PC-9 (cell line): ENCODE measurements at regions not wholly inside any gene's neighbourhood (a gene's known extent, or its start where the extent isn't known, plus 50 kb on each side); places are given as distances from the start of the nearest gene placed in this dataset.

ENCODE experiments used
- EZH2 ChIP-seq: fragments of 200-600 bp; sonication (generic); IDR thresholded peaks from 2 replicates; pipeline ENCODE4 v1.8.0; 2017; ENCODE audit warnings: antibody characterized with exemption, low read depth
- TF ChIP-seq, protein P1 (sequence below): fragments of 200-600 bp; sonication (generic); conservative IDR thresholded peaks from 2 replicates; pipeline ENCODE4 v1.6.1; 2017; ENCODE audit warnings: mixed run types, antibody characterized with exemption, mild to moderate bottlenecking, moderate library complexity

DNA sequence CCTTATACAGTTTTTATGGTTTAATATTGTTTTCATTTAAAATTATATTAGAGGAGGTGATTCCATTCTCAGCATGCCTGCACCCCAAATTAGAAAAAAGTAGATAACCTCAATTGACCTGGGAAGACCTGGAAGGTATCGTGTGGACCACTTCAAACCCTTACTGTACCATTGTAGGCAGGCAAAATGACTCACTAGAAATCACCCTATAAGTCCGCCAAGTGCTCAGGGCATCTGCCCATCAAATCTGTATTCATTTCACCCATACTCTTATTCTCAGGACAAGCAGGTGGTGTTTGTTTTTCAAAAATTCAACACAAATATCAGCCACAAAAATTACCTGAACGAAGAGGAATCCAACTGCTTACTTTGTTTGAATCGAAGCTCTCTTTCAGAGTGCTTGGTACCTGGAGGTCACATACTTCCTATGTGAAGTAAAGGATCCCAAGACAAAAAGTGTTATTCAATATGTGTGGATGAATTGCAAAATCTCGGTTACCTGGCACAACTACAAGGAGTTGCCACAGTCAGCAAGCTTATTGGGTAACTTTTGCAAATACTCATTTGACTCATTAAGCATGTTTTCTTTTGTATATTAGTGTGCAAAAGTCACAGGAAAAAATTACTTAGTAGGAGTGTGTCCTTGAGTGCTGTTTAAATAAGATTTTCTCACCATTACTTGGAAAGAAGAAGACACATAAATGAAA, 216.2 kb downstream of the ENC1 start:
- TF ChIP-seq, protein P1, sequence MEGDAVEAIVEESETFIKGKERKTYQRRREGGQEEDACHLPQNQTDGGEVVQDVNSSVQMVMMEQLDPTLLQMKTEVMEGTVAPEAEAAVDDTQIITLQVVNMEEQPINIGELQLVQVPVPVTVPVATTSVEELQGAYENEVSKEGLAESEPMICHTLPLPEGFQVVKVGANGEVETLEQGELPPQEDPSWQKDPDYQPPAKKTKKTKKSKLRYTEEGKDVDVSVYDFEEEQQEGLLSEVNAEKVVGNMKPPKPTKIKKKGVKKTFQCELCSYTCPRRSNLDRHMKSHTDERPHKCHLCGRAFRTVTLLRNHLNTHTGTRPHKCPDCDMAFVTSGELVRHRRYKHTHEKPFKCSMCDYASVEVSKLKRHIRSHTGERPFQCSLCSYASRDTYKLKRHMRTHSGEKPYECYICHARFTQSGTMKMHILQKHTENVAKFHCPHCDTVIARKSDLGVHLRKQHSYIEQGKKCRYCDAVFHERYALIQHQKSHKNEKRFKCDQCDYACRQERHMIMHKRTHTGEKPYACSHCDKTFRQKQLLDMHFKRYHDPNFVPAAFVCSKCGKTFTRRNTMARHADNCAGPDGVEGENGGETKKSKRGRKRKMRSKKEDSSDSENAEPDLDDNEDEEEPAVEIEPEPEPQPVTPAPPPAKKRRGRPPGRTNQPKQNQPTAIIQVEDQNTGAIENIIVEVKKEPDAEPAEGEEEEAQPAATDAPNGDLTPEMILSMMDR, result no peak
- no peak for TF ChIP-seq EZH2
